Smooth muscle cell (in vitro differentiated cells): ENCODE measurements at regions not wholly inside any gene's neighbourhood (a gene's known extent, or its start where the extent isn't known, plus 50 kb on each side); places are given as distances from the start of the nearest gene placed in this dataset.

ENCODE experiments used
- DNase-seq: peaks from one replicate; lab custom pipeline; 2025; ENCODE audit not compliant: unreplicated experiment; lab: John Stamatoyannopoulos, UW
- H2AFZ ChIP-seq: fragments of 200-600 bp; sonication (generic); 2 replicates; pipeline ENCODE4 v1.6.0; 2016; ENCODE audit warnings: antibody characterized with exemption, low read depth, mild to moderate bottlenecking
- H3F3A ChIP-seq: fragments of 200-600 bp; sonication (generic); 2 replicates; pipeline ENCODE4 v1.6.0; 2017; ENCODE audit warnings: antibody characterized with exemption, low read depth
- H3K27ac ChIP-seq: fragments of 200-600 bp; sonication (generic); 2 replicates; pipeline ENCODE4 v1.5.1; 2016; ENCODE audit warnings: low read depth, mild to moderate bottlenecking
- H3K27me3 ChIP-seq: fragments of 200-600 bp; sonication (generic); 2 replicates; pipeline ENCODE4 v1.6.1; 2016; ENCODE audit warnings: low read depth, mild to moderate bottlenecking
- H3K36me3 ChIP-seq: fragments of 200-600 bp; sonication (generic); 2 replicates; pipeline ENCODE4 v1.5.1; 2016; ENCODE audit warnings: low read depth
- H3K4me1 ChIP-seq: fragments of 200-600 bp; sonication (generic); 2 replicates; pipeline ENCODE4 v1.5.1; 2016; ENCODE audit warnings: low read depth
- H3K4me2 ChIP-seq: fragments of 200-600 bp; sonication (generic); 2 replicates; pipeline ENCODE4 v1.6.0; 2016; ENCODE audit warnings: mild to moderate bottlenecking
- H3K4me3 ChIP-seq: fragments of 200-600 bp; sonication (generic); 2 replicates; pipeline ENCODE4 v1.5.1; 2016; ENCODE audit warnings: mild to moderate bottlenecking
- H3K79me2 ChIP-seq: fragments of 200-600 bp; sonication (generic); 2 replicates; pipeline ENCODE4 v1.6.0; 2016; ENCODE audit warnings: low read depth, mild to moderate bottlenecking
- H3K9ac ChIP-seq: fragments of 200-600 bp; sonication (generic); 2 replicates; pipeline ENCODE4 v1.6.0; 2016; ENCODE audit warnings: low read depth
- H3K9me3 ChIP-seq: fragments of 200-600 bp; sonication (generic); replicated peaks from 2 replicates; pipeline ENCODE4 v1.5.1; 2016; ENCODE audit warnings: low read depth
- H4K20me1 ChIP-seq: fragments of 200-600 bp; sonication (generic); 2 replicates; pipeline ENCODE4 v1.6.0; 2016; ENCODE audit warnings: low read depth
- CTCF ChIP-seq: fragments of 200-600 bp; sonication (generic); IDR thresholded peaks from 2 replicates; pipeline ENCODE4 v1.5.1; 2017; ENCODE audit warnings: borderline replicate concordance, mild to moderate bottlenecking, antibody characterized with exemption; ENCODE audit not compliant: insufficient read depth, poor library complexity, severe bottlenecking
- WGBS: methylation state at CpG from one replicate; pipeline ENCODE4 v1.1.7; 2016; ENCODE audit warnings: low lambda C conversion rate; 5-methylcytosine and 5-hydroxymethylcytosine counted together

GRCh38 chr6:23370051-23370450 lies 756.0 kb upstream of the NRSN1 start:
- TF ChIP-seq CTCF, result no peak
- H3K27me3 ChIP-seq, result no peaks in the 10 kb centered on the region
- H3K4me1 ChIP-seq, result no peaks in the 10 kb centered on the region
- H3K79me2 ChIP-seq, result no peaks in the 10 kb centered on the region
- H3K4me3 ChIP-seq, result no peak overlapping the region
- no peaks in the 10 kb centered on the region for H3K36me3 ChIP-seq
- 93% methylated on average over 4 of the region's 4 CpGs for WGBS
- H2AFZ ChIP-seq, result no peak overlapping the region
- no peak overlapping the region for H3K4me2 ChIP-seq
- H3K9ac ChIP-seq, result no peak overlapping the region
- H4K20me1 ChIP-seq, result no peaks in the 10 kb centered on the region
- H3K27ac ChIP-seq, result no peak overlapping the region
- no peaks in the 10 kb centered on the region for H3K9me3 ChIP-seq
- H3F3A ChIP-seq, result no peaks in the 10 kb centered on the region
- DNase-seq, result no peak

GRCh38 chr6:23371132-23371915 lies 754.7 kb upstream of the NRSN1 start:
- H3K36me3 ChIP-seq, result no peaks in the 10 kb centered on the region
- H2AFZ ChIP-seq, result peak overlapping the region; percentile 62
- no peak overlapping the region for H3K9ac ChIP-seq
- no peak for DNase-seq
- no peaks in the 10 kb centered on the region for H4K20me1 ChIP-seq
- H3K4me2 ChIP-seq, result no peak overlapping the region
- no peak for TF ChIP-seq CTCF
- no peaks in the 10 kb centered on the region for H3F3A ChIP-seq
- 79% methylated on average over 4 of the region's 4 CpGs for WGBS
- no peak overlapping the region for H3K27ac ChIP-seq
- H3K79me2 ChIP-seq, result no peaks in the 10 kb centered on the region
- no peaks in the 10 kb centered on the region for H3K27me3 ChIP-seq
- H3K4me3 ChIP-seq, result no peak overlapping the region
- H3K9me3 ChIP-seq, result no peaks in the 10 kb centered on the region
- no peaks in the 10 kb centered on the region for H3K4me1 ChIP-seq

GRCh38 chr6:23377830-23378229 lies 748.2 kb upstream of the NRSN1 start:
- H3K36me3 ChIP-seq, result no peaks in the 10 kb centered on the region
- no peak overlapping the region for H3K9ac ChIP-seq
- H4K20me1 ChIP-seq, result no peaks in the 10 kb centered on the region
- no peak overlapping the region for H3K27ac ChIP-seq
- no peaks in the 10 kb centered on the region for H3K9me3 ChIP-seq
- H3K4me3 ChIP-seq, result no peak overlapping the region
- no peak overlapping the region for H2AFZ ChIP-seq
- H3K4me2 ChIP-seq, result no peak overlapping the region
- DNase-seq, result no peak
- no peaks in the 10 kb centered on the region for H3K27me3 ChIP-seq
- TF ChIP-seq CTCF, result no peak
- H3K4me1 ChIP-seq, result no peaks in the 10 kb centered on the region
- no peaks in the 10 kb centered on the region for H3F3A ChIP-seq
- H3K79me2 ChIP-seq, result no peaks in the 10 kb centered on the region

- H3K27ac ChIP-seq, result no peak overlapping the region
- DNase-seq, result no peak
- no peak overlapping the region for H2AFZ ChIP-seq
- no peak overlapping the region for H3K4me3 ChIP-seq
- no peaks in the 10 kb centered on the region for H3K9me3 ChIP-seq
- H3K79me2 ChIP-seq, result no peaks in the 10 kb centered on the region
- TF ChIP-seq CTCF, result no peak
- no peak overlapping the region for H3K4me2 ChIP-seq
- WGBS, result 89% methylated on average over 3 of the region's 3 CpGs
- no peak overlapping the region for H3K9ac ChIP-seq
- no peaks in the 10 kb centered on the region for H3K4me1 ChIP-seq
- H3K27me3 ChIP-seq, result no peaks in the 10 kb centered on the region
- no peaks in the 10 kb centered on the region for H3F3A ChIP-seq
- H3K36me3 ChIP-seq, result no peaks in the 10 kb centered on the region
- no peaks in the 10 kb centered on the region for H4K20me1 ChIP-seq
Observed at GRCh38 chr6:23380465-23380864, 745.5 kb upstream of the NRSN1 start.
